ENCODE measurements at regions not wholly inside any gene's neighbourhood (a gene's known extent, or its start where the extent isn't known, plus 50 kb on each side); places are given as distances from the start of the nearest gene placed in this dataset.

DNA sequence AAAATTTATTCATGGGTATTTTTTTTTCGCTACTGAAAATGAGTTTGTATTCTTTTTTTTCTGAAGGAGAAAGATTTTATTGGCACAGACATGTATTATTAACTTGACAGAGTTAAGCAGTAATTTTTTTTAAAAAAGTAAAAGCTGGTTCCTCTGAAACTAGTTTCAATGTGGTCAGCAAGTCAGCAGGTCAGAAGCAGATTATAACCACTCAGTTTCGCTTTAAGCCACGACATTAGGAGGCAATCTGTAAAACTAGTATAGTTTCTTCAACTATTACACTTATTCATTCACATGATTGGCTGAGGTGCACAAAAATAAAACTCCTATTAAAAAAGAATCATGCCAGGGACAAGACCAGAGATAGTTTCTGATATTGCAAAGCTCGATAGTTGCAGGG lies 714.2 kb upstream of the PCDH7 start:
- TF ChIP-seq POLR2A (IDR thresholded peaks at IDR 0.05; ENCODE audit: low read length) (no peak), GATA1 (IDR thresholded peaks at IDR 0.05; ENCODE audit: low read depth, low read length) (no peak)
